Activated CD4-positive, alpha-beta T cell treated with anti-CD3 and anti-CD28 coated beads for 1 hour (primary cell): ENCODE measurements at regions not wholly inside any gene's neighbourhood (a gene's known extent, or its start where the extent isn't known, plus 50 kb on each side); places are given as distances from the start of the nearest gene placed in this dataset.

Experiments
- DNase-seq: peaks from one replicate; pipeline ENCODE4 v3.0.0-alpha.2; 2020

- no peak for DNase-seq
These were observed 1326.0 kb upstream of the ZEB2 start for GRCh38 chr2:145845923-145846322.

GRCh38 chr2:145845207-145845894 lies 1325.4 kb upstream of the ZEB2 start:
- DNase-seq, result no peak

DNA sequence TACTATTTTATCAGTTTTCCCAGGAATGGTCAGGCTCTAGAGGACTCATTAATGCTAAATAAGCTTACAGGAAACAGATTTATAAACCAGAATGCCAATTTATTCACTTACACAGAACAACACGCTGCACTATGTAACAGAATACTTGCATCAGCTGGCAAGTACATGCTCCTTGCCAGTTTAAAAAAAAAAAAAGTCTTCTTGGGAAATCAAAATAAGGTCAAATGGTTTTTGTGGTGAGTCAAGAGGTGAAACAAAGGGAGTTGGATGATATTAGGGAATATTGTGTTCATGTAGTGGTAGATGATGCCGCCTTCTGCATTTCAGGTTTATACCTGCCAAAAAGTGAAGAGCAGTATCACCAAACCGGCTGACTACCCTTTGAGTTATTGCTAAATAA lies 1322.1 kb upstream of the ZEB2 start:
- DNase-seq, result no peak

DNA sequence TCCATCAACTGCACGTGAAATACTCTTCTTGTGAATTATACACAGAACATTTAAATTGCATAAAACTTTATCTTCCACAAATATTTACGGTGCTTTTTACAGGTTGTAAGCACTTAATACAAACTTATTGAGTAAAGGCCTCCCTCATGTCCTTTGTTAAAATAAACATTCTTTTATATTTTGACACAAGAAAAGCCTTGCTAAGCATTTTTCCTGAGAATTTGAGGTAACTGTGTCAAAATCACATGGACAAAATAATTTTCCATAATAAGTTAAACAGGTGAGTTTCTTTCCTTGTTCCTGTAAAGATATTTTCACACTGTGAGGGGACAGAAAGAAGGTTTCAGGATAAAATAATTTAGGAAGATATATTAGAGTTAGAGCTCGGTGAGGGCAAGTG lies 1317.1 kb upstream of the ZEB2 start:
- DNase-seq, result no peak

- no peak for DNase-seq
These were observed 1315.7 kb upstream of the ZEB2 start for GRCh38 chr2:145835665-145836064.

GRCh38 chr2:145832681-145833080 lies 1312.8 kb upstream of the ZEB2 start:
- no peak for DNase-seq

GRCh38 chr2:145829931-145830330 lies 1310.0 kb upstream of the ZEB2 start:
- DNase-seq, result no peak

- no peak for DNase-seq
These were observed 1307.3 kb upstream of the ZEB2 start for GRCh38 chr2:145827235-145827634.

GRCh38 chr2:145824384-145824783 lies 1304.5 kb upstream of the ZEB2 start:
- DNase-seq, result no peak

DNA sequence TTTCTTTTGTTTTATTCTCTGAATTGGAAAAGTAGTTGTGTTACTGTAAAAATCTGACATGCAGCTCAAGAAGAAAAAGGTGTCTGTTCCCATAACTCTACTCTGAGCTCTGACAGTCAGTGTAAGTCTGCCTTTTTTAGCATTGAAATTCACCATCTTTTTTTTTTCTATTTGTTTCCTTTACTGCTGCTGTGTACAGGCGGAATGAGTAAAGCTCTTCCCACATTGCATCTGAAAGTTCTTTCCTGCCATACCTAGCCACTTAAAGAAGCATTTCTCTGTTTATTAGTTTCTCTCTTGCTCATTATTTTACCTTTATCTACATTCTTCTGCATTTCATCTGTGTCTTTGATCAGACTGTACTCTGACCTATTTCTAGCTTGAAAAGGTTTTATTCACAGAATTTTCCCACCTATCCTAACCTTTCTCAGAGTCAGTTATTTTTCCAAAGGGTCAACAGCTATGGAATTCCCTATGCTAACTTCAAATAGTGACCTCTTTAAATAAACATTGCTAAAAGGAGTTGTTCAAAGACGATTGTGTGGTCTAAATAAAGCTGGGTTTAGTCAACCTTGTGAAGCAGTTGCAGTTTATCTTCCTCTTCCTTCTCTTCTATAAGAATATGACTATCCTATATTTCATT lies 1303.1 kb upstream of the ZEB2 start:
- no peak for DNase-seq

DNA sequence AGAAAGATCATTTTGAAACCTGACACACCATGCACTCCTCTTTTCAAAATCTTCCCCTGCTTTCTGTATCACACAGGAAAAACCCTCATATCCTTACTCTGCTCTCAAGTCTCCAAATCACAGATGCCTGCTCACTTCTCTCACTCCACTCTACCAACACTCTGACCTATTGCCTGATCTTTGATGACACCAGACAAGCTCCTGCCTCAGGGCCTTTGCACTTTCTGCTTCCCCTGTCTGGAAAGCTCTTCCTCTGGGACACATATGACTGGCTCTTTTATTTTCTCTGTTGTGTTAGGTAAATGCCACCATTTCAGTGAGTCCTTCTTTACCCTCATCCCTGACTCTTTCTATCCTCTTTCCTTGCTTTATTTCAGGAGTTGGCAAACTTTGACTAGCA lies 1300.7 kb upstream of the ZEB2 start:
- DNase-seq, result no peak

- no peak for DNase-seq
These were observed 1299.1 kb upstream of the ZEB2 start for GRCh38 chr2:145818890-145819504.

DNA sequence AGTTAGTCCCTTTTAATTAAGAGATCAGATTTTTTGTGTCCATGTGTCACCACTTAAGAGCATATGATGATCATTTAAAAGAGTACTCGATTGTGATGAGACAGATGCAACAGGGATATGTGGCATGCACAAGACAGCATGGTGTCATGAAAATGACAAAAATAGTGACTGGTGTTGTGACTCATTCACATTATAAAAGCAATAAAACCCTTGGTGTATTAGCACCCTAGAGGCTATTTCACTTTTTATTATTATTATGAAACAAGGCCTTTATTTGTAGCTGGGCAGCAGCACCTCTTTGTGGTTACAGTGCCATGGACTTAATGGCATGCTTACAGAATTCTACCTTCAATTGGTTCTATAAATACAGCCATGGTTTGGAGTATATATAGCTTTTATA lies 1296.0 kb upstream of the ZEB2 start:
- DNase-seq, result no peak

DNA sequence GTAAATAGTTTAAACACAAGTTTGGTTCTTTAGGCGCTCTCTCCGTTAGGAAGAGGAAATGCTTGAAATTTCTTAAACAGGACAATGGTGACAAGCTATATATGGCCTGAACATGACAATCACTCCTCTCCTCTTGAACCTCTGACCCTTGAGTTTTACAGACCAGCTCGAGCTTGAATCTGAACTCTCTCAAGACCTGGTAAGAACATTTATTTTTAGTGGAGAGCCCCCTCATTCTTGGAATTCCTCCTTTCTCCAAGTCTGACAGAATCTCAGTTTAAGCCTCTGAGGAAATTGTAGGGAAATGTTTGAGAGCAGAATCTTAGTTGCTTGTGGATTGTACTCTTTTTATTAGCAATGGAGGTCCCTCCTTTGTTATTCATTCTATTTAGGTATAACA lies 1293.6 kb upstream of the ZEB2 start:
- DNase-seq, result no peak

GRCh38 chr2:145812165-145812554 lies 1292.2 kb upstream of the ZEB2 start:
- no peak for DNase-seq

- DNase-seq, result no peak
These were observed 1291.6 kb upstream of the ZEB2 start for GRCh38 chr2:145811276-145812164.

GRCh38 chr2:145807968-145808367 lies 1288.0 kb upstream of the ZEB2 start:
- no peak for DNase-seq

- DNase-seq, result no peak
These were observed 1287.6 kb upstream of the ZEB2 start for GRCh38 chr2:145807554-145807953.

DNA sequence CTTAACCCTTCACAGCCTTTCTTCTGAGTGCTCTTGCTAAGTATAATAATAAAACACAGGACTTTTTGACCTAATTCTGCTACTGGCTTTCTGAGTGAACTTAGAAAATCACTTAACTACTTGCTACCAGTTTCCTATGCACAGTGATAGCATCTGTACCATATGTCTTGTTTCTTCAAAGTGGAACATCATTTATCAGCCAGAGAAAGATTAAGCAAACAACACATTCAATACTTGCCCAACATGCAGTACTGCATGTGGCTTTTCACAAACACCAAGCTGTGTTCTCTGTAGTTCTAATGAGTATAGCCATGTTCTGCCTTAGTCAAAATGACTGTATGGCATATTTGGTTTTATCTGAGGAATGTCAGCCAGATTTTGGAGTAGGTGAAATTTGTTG lies 1286.6 kb upstream of the ZEB2 start:
- no peak for DNase-seq

GRCh38 chr2:145802133-145802532 lies 1282.2 kb upstream of the ZEB2 start:
- no peak for DNase-seq

GRCh38 chr2:145801210-145801609 lies 1281.3 kb upstream of the ZEB2 start:
- no peak for DNase-seq

GRCh38 chr2:145800151-145801091 lies 1280.5 kb upstream of the ZEB2 start:
- no peak for DNase-seq
